ENCODE measurements at regions not wholly inside any gene's neighbourhood (a gene's known extent, or its start where the extent isn't known, plus 50 kb on each side); places are given as distances from the start of the nearest gene placed in this dataset.

- no peak for ATAC-seq
- TF ChIP-seq CSDC2 (CRISPR knock-in tag; IDR thresholded peaks at IDR 0.05) (no peak), ISL1 (CRISPR knock-in tag; IDR thresholded peaks at IDR 0.05) (no peak), ZFP3 (CRISPR knock-in tag; IDR thresholded peaks at IDR 0.05) (no peak), SNAI2 (CRISPR knock-in tag; IDR thresholded peaks at IDR 0.05) (no peak), TOX (CRISPR knock-in tag; IDR thresholded peaks at IDR 0.05; ENCODE audit: borderline replicate concordance) (no peak), TSHZ2 (CRISPR knock-in tag; IDR thresholded peaks at IDR 0.05) (no peak), ZNF70 (CRISPR knock-in tag; IDR thresholded peaks at IDR 0.05) (no peak), TCF4 (CRISPR knock-in tag; IDR thresholded peaks at IDR 0.05; ENCODE audit: borderline replicate concordance) (no peak), BACH2 (CRISPR knock-in tag; IDR thresholded peaks at IDR 0.05; ENCODE audit: borderline replicate concordance) (no peak), ESRRG (CRISPR knock-in tag; IDR thresholded peaks at IDR 0.05) (no peak), GLIS3 (CRISPR knock-in tag; IDR thresholded peaks at IDR 0.05) (no peak)
- TF ChIP-seq, protein P1, sequence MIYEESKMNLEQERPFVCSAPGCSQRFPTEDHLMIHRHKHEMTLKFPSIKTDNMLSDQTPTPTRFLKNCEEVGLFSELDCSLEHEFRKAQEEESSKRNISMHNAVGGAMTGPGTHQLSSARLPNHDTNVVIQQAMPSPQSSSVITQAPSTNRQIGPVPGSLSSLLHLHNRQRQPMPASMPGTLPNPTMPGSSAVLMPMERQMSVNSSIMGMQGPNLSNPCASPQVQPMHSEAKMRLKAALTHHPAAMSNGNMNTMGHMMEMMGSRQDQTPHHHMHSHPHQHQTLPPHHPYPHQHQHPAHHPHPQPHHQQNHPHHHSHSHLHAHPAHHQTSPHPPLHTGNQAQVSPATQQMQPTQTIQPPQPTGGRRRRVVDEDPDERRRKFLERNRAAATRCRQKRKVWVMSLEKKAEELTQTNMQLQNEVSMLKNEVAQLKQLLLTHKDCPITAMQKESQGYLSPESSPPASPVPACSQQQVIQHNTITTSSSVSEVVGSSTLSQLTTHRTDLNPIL (CRISPR knock-in tag; IDR thresholded peaks at IDR 0.05; ENCODE audit: low read depth): no peak
- TF ChIP-seq, protein P2, sequence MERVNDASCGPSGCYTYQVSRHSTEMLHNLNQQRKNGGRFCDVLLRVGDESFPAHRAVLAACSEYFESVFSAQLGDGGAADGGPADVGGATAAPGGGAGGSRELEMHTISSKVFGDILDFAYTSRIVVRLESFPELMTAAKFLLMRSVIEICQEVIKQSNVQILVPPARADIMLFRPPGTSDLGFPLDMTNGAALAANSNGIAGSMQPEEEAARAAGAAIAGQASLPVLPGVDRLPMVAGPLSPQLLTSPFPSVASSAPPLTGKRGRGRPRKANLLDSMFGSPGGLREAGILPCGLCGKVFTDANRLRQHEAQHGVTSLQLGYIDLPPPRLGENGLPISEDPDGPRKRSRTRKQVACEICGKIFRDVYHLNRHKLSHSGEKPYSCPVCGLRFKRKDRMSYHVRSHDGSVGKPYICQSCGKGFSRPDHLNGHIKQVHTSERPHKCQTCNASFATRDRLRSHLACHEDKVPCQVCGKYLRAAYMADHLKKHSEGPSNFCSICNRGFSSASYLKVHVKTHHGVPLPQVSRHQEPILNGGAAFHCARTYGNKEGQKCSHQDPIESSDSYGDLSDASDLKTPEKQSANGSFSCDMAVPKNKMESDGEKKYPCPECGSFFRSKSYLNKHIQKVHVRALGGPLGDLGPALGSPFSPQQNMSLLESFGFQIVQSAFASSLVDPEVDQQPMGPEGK (CRISPR knock-in tag; IDR thresholded peaks at IDR 0.05; ENCODE audit: borderline replicate concordance): no peak
- TF ChIP-seq, protein P3, sequence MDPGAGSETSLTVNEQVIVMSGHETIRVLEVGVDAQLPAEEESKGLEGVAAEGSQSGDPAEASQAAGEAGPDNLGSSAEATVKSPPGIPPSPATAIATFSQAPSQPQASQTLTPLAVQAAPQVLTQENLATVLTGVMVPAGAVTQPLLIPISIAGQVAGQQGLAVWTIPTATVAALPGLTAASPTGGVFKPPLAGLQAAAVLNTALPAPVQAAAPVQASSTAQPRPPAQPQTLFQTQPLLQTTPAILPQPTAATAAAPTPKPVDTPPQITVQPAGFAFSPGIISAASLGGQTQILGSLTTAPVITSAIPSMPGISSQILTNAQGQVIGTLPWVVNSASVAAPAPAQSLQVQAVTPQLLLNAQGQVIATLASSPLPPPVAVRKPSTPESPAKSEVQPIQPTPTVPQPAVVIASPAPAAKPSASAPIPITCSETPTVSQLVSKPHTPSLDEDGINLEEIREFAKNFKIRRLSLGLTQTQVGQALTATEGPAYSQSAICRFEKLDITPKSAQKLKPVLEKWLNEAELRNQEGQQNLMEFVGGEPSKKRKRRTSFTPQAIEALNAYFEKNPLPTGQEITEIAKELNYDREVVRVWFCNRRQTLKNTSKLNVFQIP (CRISPR knock-in tag; IDR thresholded peaks at IDR 0.05; ENCODE audit: borderline replicate concordance, low read depth): no peak
- TF ChIP-seq, protein P4, sequence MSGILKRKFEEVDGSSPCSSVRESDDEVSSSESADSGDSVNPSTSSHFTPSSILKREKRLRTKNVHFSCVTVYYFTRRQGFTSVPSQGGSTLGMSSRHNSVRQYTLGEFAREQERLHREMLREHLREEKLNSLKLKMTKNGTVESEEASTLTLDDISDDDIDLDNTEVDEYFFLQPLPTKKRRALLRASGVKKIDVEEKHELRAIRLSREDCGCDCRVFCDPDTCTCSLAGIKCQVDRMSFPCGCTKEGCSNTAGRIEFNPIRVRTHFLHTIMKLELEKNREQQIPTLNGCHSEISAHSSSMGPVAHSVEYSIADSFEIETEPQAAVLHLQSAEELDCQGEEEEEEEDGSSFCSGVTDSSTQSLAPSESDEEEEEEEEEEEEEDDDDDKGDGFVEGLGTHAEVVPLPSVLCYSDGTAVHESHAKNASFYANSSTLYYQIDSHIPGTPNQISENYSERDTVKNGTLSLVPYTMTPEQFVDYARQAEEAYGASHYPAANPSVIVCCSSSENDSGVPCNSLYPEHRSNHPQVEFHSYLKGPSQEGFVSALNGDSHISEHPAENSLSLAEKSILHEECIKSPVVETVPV (CRISPR knock-in tag; IDR thresholded peaks at IDR 0.05): no peak
These were observed 236.1 kb downstream of the C1orf94 start for GRCh38 chr1:34412598-34413370.

- no peak for ATAC-seq
- no peak for TF ChIP-seq ZNF565 (CRISPR knock-in tag; conservative IDR thresholded peaks at IDR 0.05; ENCODE audit: low read depth)
These were observed 238.4 kb downstream of the C1orf94 start for GRCh38 chr1:34415140-34415539.

- TF ChIP-seq TOX (CRISPR knock-in tag; IDR thresholded peaks at IDR 0.05; ENCODE audit: borderline replicate concordance): no peak
- no peak for TF ChIP-seq ISL1 (CRISPR knock-in tag; IDR thresholded peaks at IDR 0.05)
- no peak for TF ChIP-seq ARNTL (CRISPR knock-in tag; IDR thresholded peaks at IDR 0.05; ENCODE audit: borderline replicate concordance, low read depth)
- TF ChIP-seq, protein P3 (CRISPR knock-in tag; IDR thresholded peaks at IDR 0.05; ENCODE audit: borderline replicate concordance, low read depth): no peak
- TF ChIP-seq ESRRG (CRISPR knock-in tag; IDR thresholded peaks at IDR 0.05): no peak
- TF ChIP-seq ZNF565 (CRISPR knock-in tag; conservative IDR thresholded peaks at IDR 0.05; ENCODE audit: low read depth): no peak
- no peak for TF ChIP-seq ZFP30 (CRISPR knock-in tag; IDR thresholded peaks at IDR 0.05)
- no peak for TF ChIP-seq PPARA (CRISPR knock-in tag; IDR thresholded peaks at IDR 0.05; ENCODE audit: borderline replicate concordance)
- no peak for ATAC-seq
These were observed 241.5 kb downstream of the C1orf94 start for GRCh38 chr1:34418166-34418565.
